ENCODE measurements at regions not wholly inside any gene's neighbourhood (a gene's known extent, or its start where the extent isn't known, plus 50 kb on each side); places are given as distances from the start of the nearest gene placed in this dataset.

DNA sequence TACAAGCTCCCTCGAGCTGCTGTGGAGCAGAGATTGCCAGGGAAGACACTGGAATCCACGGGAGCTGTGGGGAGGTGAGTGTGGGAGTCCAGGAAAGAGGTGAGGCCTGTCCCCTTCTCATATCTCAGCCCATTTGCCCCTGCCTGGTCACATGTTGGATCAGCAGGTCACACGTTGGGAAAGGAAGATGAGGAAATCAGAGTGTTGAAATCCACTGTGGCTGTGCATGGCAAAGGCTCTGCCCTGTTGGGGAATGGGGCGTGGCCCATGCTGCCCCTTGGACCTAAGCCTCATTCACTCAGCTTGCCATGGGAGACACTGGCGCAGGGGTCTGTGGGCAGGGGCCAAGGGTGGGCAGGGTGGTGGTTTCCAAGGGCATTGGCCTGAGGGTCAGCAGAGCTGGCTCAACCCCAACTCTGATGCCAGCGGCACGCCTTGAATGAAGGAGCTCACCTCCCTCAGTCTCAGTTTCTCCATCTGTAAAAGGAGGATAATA lies 85.4 kb upstream of the CPEB4 start (continued):
- TF ChIP-seq, protein P1, sequence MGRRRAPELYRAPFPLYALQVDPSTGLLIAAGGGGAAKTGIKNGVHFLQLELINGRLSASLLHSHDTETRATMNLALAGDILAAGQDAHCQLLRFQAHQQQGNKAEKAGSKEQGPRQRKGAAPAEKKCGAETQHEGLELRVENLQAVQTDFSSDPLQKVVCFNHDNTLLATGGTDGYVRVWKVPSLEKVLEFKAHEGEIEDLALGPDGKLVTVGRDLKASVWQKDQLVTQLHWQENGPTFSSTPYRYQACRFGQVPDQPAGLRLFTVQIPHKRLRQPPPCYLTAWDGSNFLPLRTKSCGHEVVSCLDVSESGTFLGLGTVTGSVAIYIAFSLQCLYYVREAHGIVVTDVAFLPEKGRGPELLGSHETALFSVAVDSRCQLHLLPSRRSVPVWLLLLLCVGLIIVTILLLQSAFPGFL (CRISPR knock-in tag; IDR thresholded peaks at IDR 0.05): no peak
- no peak for TF ChIP-seq ZNF432 (CRISPR knock-in tag; IDR thresholded peaks at IDR 0.05; ENCODE audit: borderline replicate concordance)
- no peak for TF ChIP-seq CENPX (CRISPR knock-in tag; IDR thresholded peaks at IDR 0.05)
- 0 out of 2 replicates have a peak, but pooled peaks have one; percentile 47 for TF ChIP-seq ZNF672 (CRISPR knock-in tag; IDR thresholded peaks at IDR 0.05)
- TF ChIP-seq, protein P2, sequence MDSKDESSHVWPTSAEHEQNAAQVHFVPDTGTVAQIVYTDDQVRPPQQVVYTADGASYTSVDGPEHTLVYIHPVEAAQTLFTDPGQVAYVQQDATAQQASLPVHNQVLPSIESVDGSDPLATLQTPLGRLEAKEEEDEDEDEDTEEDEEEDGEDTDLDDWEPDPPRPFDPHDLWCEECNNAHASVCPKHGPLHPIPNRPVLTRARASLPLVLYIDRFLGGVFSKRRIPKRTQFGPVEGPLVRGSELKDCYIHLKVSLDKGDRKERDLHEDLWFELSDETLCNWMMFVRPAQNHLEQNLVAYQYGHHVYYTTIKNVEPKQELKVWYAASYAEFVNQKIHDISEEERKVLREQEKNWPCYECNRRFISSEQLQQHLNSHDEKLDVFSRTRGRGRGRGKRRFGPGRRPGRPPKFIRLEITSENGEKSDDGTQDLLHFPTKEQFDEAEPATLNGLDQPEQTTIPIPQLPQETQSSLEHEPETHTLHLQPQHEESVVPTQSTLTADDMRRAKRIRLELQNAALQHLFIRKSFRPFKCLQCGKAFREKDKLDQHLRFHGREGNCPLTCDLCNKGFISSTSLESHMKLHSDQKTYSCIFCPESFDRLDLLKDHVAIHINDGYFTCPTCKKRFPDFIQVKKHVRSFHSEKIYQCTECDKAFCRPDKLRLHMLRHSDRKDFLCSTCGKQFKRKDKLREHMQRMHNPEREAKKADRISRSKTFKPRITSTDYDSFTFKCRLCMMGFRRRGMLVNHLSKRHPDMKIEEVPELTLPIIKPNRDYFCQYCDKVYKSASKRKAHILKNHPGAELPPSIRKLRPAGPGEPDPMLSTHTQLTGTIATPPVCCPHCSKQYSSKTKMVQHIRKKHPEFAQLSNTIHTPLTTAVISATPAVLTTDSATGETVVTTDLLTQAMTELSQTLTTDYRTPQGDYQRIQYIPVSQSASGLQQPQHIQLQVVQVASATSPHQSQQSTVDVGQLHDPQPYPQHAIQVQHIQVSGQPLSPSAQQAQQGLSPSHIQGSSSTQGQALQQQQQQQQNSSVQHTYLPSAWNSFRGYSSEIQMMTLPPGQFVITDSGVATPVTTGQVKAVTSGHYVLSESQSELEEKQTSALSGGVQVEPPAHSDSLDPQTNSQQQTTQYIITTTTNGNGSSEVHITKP (CRISPR knock-in tag; IDR thresholded peaks at IDR 0.05; ENCODE audit: low read depth): 0 out of 2 replicates have a peak, but pooled peaks have one; percentile 64
- no peak; the same call in 1 of the 2 replicates for TF ChIP-seq ZNF263 (CRISPR knock-in tag; IDR thresholded peaks at IDR 0.05)
- TF ChIP-seq PHF20 (CRISPR knock-in tag; IDR thresholded peaks at IDR 0.05): 0 out of 2 replicates have a peak, but pooled peaks have one; percentile 20
- TF ChIP-seq, protein P3, sequence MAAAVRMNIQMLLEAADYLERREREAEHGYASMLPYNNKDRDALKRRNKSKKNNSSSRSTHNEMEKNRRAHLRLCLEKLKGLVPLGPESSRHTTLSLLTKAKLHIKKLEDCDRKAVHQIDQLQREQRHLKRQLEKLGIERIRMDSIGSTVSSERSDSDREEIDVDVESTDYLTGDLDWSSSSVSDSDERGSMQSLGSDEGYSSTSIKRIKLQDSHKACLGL (CRISPR knock-in tag; IDR thresholded peaks at IDR 0.05): peak; percentile 61; the same call in 1 of the 2 replicates
- TF ChIP-seq, protein P4, sequence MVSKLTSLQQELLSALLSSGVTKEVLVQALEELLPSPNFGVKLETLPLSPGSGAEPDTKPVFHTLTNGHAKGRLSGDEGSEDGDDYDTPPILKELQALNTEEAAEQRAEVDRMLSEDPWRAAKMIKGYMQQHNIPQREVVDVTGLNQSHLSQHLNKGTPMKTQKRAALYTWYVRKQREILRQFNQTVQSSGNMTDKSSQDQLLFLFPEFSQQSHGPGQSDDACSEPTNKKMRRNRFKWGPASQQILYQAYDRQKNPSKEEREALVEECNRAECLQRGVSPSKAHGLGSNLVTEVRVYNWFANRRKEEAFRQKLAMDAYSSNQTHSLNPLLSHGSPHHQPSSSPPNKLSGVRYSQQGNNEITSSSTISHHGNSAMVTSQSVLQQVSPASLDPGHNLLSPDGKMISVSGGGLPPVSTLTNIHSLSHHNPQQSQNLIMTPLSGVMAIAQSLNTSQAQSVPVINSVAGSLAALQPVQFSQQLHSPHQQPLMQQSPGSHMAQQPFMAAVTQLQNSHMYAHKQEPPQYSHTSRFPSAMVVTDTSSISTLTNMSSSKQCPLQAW (CRISPR knock-in tag; IDR thresholded peaks at IDR 0.05): peak; percentile 53; the same call in 1 of the 2 replicates
- TF ChIP-seq DNMT1 (CRISPR knock-in tag; IDR thresholded peaks at IDR 0.05): no peak
- peak; percentile 93 for TF ChIP-seq TEAD3 (CRISPR knock-in tag; optimal IDR thresholded peaks at IDR 0.05; ENCODE audit: borderline replicate concordance)
- TF ChIP-seq, protein P5, sequence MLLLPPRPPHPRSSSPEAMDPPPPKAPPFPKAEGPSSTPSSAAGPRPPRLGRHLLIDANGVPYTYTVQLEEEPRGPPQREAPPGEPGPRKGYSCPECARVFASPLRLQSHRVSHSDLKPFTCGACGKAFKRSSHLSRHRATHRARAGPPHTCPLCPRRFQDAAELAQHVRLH (CRISPR knock-in tag; IDR thresholded peaks at IDR 0.05; ENCODE audit: borderline replicate concordance, low read depth): 0 out of 2 replicates have a peak, but pooled peaks have one; percentile 80
- no peak for TF ChIP-seq RBM22 (optimal IDR thresholded peaks at IDR 0.05; ENCODE audit: low read length)
- TF ChIP-seq, protein P6, sequence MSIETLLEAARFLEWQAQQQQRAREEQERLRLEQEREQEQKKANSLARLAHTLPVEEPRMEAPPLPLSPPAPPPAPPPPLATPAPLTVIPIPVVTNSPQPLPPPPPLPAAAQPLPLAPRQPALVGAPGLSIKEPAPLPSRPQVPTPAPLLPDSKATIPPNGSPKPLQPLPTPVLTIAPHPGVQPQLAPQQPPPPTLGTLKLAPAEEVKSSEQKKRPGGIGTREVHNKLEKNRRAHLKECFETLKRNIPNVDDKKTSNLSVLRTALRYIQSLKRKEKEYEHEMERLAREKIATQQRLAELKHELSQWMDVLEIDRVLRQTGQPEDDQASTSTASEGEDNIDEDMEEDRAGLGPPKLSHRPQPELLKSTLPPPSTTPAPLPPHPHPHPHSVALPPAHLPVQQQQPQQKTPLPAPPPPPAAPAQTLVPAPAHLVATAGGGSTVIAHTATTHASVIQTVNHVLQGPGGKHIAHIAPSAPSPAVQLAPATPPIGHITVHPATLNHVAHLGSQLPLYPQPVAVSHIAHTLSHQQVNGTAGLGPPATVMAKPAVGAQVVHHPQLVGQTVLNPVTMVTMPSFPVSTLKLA (IDR thresholded peaks at IDR 0.05): peak; percentile 80
- TF ChIP-seq, protein P7, sequence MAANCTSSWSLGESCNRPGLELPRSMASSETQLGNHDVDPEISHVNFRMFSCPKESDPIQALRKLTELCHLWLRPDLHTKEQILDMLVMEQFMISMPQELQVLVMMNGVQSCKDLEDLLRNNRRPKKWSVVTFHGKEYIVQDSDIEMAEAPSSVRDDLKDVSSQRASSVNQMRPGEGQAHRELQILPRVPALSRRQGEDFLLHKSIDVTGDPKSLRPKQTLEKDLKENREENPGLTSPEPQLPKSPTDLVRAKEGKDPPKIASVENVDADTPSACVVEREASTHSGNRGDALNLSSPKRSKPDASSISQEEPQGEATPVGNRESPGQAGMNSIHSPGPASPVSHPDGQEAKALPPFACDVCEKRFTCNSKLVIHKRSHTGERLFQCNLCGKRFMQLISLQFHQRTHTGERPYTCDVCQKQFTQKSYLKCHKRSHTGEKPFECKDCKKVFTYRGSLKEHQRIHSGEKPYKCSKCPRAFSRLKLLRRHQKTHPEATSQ (CRISPR knock-in tag; IDR thresholded peaks at IDR 0.05; ENCODE audit: borderline replicate concordance): peak; percentile 66; the same call in 1 of the 2 replicates
- no peak for TF ChIP-seq ZNF383 (CRISPR knock-in tag; IDR thresholded peaks at IDR 0.05; ENCODE audit: borderline replicate concordance)
- peak; percentile 51; the same call in 1 of the 2 replicates for TF ChIP-seq ZNF605 (CRISPR knock-in tag; IDR thresholded peaks at IDR 0.05)
- no peak for TF ChIP-seq CAMTA2 (CRISPR knock-in tag; IDR thresholded peaks at IDR 0.05; ENCODE audit: borderline replicate concordance)
- peak; percentile 85; the same call in 1 of the 2 replicates for TF ChIP-seq ZNF792 (CRISPR knock-in tag; IDR thresholded peaks at IDR 0.05)
- peak; percentile 52; the same call in 1 of the 2 replicates for TF ChIP-seq TBX3 (IDR thresholded peaks at IDR 0.05; ENCODE audit: borderline replicate concordance)

All from HepG2 (cell line).